SK-N-MC (cell line): ENCODE measurements at regions not wholly inside any gene's neighbourhood (a gene's known extent, or its start where the extent isn't known, plus 50 kb on each side); places are given as distances from the start of the nearest gene placed in this dataset.

ENCODE experiments used
- DNase-seq: peaks from one replicate; pipeline ENCODE4 v3.0.0-alpha.2; 2011; ENCODE audit warnings: low read depth, low spot score
- H3K27ac ChIP-seq: fragments of 200-600 bp; sonication (generic); 2 replicates; pipeline ENCODE4 v1.5.1; 2016; ENCODE audit warnings: mixed run types
- H3K36me3 ChIP-seq: fragments of 200-600 bp; sonication (generic); 2 replicates; pipeline ENCODE4 v1.6.1; 2017; ENCODE audit warnings: antibody characterized with exemption, low read length, mixed read lengths; ENCODE audit not compliant: insufficient read depth
- H3K4me3 ChIP-seq: fragments of 200-600 bp; sonication (generic); 2 replicates; pipeline ENCODE4 v1.5.1; 2016
- H3K9ac ChIP-seq: fragments of 200-600 bp; sonication (generic); 2 replicates; pipeline ENCODE4 v1.8.0; 2017; ENCODE audit warnings: mixed run types, mixed read lengths; ENCODE audit not compliant: insufficient read length
- H3K9me3 ChIP-seq: fragments of 200-600 bp; sonication (generic); 2 replicates; pipeline ENCODE4 v1.6.1; 2017; ENCODE audit warnings: low read depth, mild to moderate bottlenecking, antibody characterized with exemption, low read length, moderate library complexity, mixed read lengths
- EZH2 ChIP-seq: fragments of 200-600 bp; sonication (generic); IDR thresholded peaks from one replicate; pipeline ENCODE4 v1.6.1; 2017; ENCODE audit warnings: antibody characterized with exemption
- FOXP2 ChIP-seq: optimal IDR thresholded peaks from 2 replicates; pipeline ENCODE3; 2011; ENCODE audit warnings: mild to moderate bottlenecking, moderate library complexity; ENCODE audit not compliant: insufficient read depth; ENCODE audit errors: extremely low read length, control extremely low read depth
- POLR2AphosphoS5 ChIP-seq: IDR thresholded peaks from 2 replicates; pipeline ENCODE4 v1.6.1; 2012; ENCODE audit warnings: mild to moderate bottlenecking, low read depth, low read length, borderline replicate concordance

GRCh38 chr18:27240383-27240782 lies 55.3 kb upstream of the CHST9 start:
- no peak for DNase-seq
- TF ChIP-seq EZH2 (no peak), POLR2AphosphoS5 (no peak), FOXP2 (no peak)
- no peak overlapping the region for H3K4me3 ChIP-seq

GRCh38 chr18:27239669-27240068 lies 54.6 kb upstream of the CHST9 start:
- Histone ChIP-seq H3K27ac (no peak overlapping the region), H3K9me3 (no peaks in the 10 kb centered on the region), H3K36me3 (no peaks in the 10 kb centered on the region), H3K9ac (no peak overlapping the region), H3K4me3 (no peak overlapping the region)
- no peak for DNase-seq
- TF ChIP-seq FOXP2 (no peak), POLR2AphosphoS5 (no peak), EZH2 (no peak)

More at GRCh38 chr18:27240383-27240782, 55.3 kb upstream of the CHST9 start:
- H3K36me3 ChIP-seq: no peaks in the 10 kb centered on the region
- no peaks in the 10 kb centered on the region for H3K9me3 ChIP-seq
- no peak overlapping the region for H3K9ac ChIP-seq
- no peak overlapping the region for H3K27ac ChIP-seq

GRCh38 chr18:27235218-27235870 lies 50.2 kb upstream of the CHST9 start:
- H3K27ac ChIP-seq: no peak overlapping the region
- TF ChIP-seq EZH2: no peak
- no peak for TF ChIP-seq POLR2AphosphoS5
- TF ChIP-seq FOXP2: no peak
- no peaks in the 10 kb centered on the region for H3K9me3 ChIP-seq
- H3K36me3 ChIP-seq: no peaks in the 10 kb centered on the region
- H3K4me3 ChIP-seq: no peak overlapping the region
- no peak for DNase-seq
- H3K9ac ChIP-seq: no peak overlapping the region
